Stomach (tissue), 8 donors: ENCODE measurements at regions not wholly inside any gene's neighbourhood (a gene's known extent, or its start where the extent isn't known, plus 50 kb on each side); places are given as distances from the start of the nearest gene placed in this dataset.
A peak's percentile ranks its signal among the peaks of the same experiment; 100 is the strongest.

ENCODE experiments used
- DNase-seq, 2 donors: peaks; one replicate each; pipeline versions ENCODE4 v3.0.0 to v3.0.0-alpha.2; 2013 to 2019
- H3K27ac ChIP-seq, 5 donors: fragments of 200-600 bp in 4 of 5; sonication (generic) in 4 of 5; one replicate each; pipeline ENCODE4 v1.5.1; 2013 to 2019; ENCODE audit warnings: mild to moderate bottlenecking in 1 of 5, moderate library complexity in 1 of 5
- H3K27me3 ChIP-seq, 3 donors: fragments of 200-600 bp; sonication (generic); one replicate each; pipeline ENCODE4 v1.5.1; 2017 to 2019; ENCODE audit warnings: mixed run types in 1 of 3
- H3K36me3 ChIP-seq, 4 donors: fragments of 200-600 bp; sonication (generic); 1 replicate in 3 of 4; 2 replicates in 1 of 4; pipeline ENCODE4 v1.5.1; 2016 to 2019
- H3K4me1 ChIP-seq, 4 donors: fragments of 200-600 bp; sonication (generic); one replicate each; pipeline ENCODE4 v1.5.1; 2016 to 2019
- H3K4me3 ChIP-seq, 4 donors: fragments of 200-600 bp; sonication (generic) in 3 of 4; one replicate each; pipeline ENCODE4 v1.5.1; 2016 to 2019; ENCODE audit warnings: mild to moderate bottlenecking in 1 of 4
- H3K9me3 ChIP-seq, 4 donors: fragments of 200-600 bp; sonication (generic); one replicate each; pipeline ENCODE4 v1.5.1; 2016 to 2019
- CTCF ChIP-seq, 7 experiments: fragments of 450-650 bp in 4 of 7; fragments of 200-600 bp in 3 of 7; sonication (generic) in 3 of 7; IDR thresholded peaks; one replicate each; pipeline ENCODE4 v1.5.1; 2016 to 2019; ENCODE audit warnings: antibody characterized with exemption in 7 of 7, control low read depth in 2 of 7, mild to moderate bottlenecking in 1 of 7
- EP300 ChIP-seq: sonication (generic); formaldehyde crosslinking; IDR thresholded peaks from one replicate; pipeline ENCODE4 v1.6.1; 2017; ENCODE audit warnings: antibody characterized with exemption
- POLR2A ChIP-seq, 4 donors: fragments of 450-650 bp; IDR thresholded peaks; one replicate each; pipeline ENCODE4 v1.6.1; 2016; ENCODE audit warnings: antibody characterized with exemption in 4 of 4, control low read depth in 2 of 4, mild to moderate bottlenecking in 1 of 4, moderate library complexity in 1 of 4
- POLR2AphosphoS5 ChIP-seq, 3 donors: sonication (generic); formaldehyde crosslinking; IDR thresholded peaks; one replicate each; pipeline ENCODE4 v1.6.1; 2016; ENCODE audit warnings: antibody characterized with exemption in 3 of 3
- WGBS, 5 donors: extraction: QIAGEN DNeasy Blood & Tissue Kit in 3 of 5; methylation state at CpG; one replicate each; pipeline versions ENCODE4 v1.1.5 to v1.1.7; 2013 to 2018; 5-methylcytosine and 5-hydroxymethylcytosine counted together
- intact Hi-C: fragments of 100-400 bp; cut with DNase I; formaldehyde crosslinking; loops from one replicate; pipeline ENCODE4 v1.15.1; 2023; ENCODE audit warnings: low total_unique reads
- donor health status: healthy with polysubstance abuse.
- donor health status: Bipolar disorder and iron deficiency.
- donor health status: healthy.

GRCh38 chr6:146989860-146990259 lies 214.4 kb upstream of the STXBP5 start:
- Histone ChIP-seq H3K9me3 (peaks cover 0 to 4% (median 0%) of the 10 kb centered on the region in 4 donors), H3K27ac (no peak overlapping the region), H3K27me3 (no peaks in the 10 kb centered on the region), H3K36me3 (no peaks in the 10 kb centered on the region), H3K4me1 (no peaks in the 10 kb centered on the region), H3K4me3 (no peak overlapping the region)
- 83 to 92% (median 89%) methylated on average over 4 of the region's 4 CpGs for WGBS, 5 donors
- TF ChIP-seq CTCF (IDR thresholded peaks at IDR 0.05) (no peak), EP300 (no peak), POLR2AphosphoS5 (IDR thresholded peaks at IDR 0.05) (no peak), POLR2A (IDR thresholded peaks at IDR 0.05) (no peak)
- intact Hi-C loops: no loop called here
- no peak for DNase-seq

GRCh38 chr6:146990284-146990683 lies 213.9 kb upstream of the STXBP5 start:
- H3K4me1 ChIP-seq: no peaks in the 10 kb centered on the region
- WGBS, 5 donors: 52 to 68% (median 59%) methylated on average over 2 of the region's 2 CpGs
- H3K4me3 ChIP-seq: no peak overlapping the region
- intact Hi-C loops: no loop called here
- no peak for DNase-seq
- no peaks in the 10 kb centered on the region for H3K27me3 ChIP-seq
- TF ChIP-seq CTCF (IDR thresholded peaks at IDR 0.05): no peak
- TF ChIP-seq EP300: no peak
- TF ChIP-seq POLR2A (IDR thresholded peaks at IDR 0.05): no peak
- TF ChIP-seq POLR2AphosphoS5 (IDR thresholded peaks at IDR 0.05): no peak
- no peak overlapping the region for H3K27ac ChIP-seq
- peaks cover 0 to 4% (median 0%) of the 10 kb centered on the region in 4 donors for H3K9me3 ChIP-seq
- H3K36me3 ChIP-seq: no peaks in the 10 kb centered on the region

GRCh38 chr6:146990821-146991798 lies 213.1 kb upstream of the STXBP5 start:
- intact Hi-C loops: no loop called here
- DNase-seq: peak in 1 of 2 donors; percentile 6
- TF ChIP-seq POLR2AphosphoS5 (IDR thresholded peaks at IDR 0.05) (no peak), CTCF (IDR thresholded peaks at IDR 0.05) (no peak), POLR2A (IDR thresholded peaks at IDR 0.05) (no peak)
- Histone ChIP-seq H3K4me3 (no peak overlapping the region), H3K27me3 (no peaks in the 10 kb centered on the region), H3K36me3 (no peaks in the 10 kb centered on the region), H3K4me1 (no peaks in the 10 kb centered on the region), H3K9me3 (peaks cover 0 to 4% (median 0%) of the 10 kb centered on the region in 4 donors), H3K27ac (no peak overlapping the region)
- WGBS, 5 donors: 73 to 85% (median 82%) methylated on average over 11 of the region's 11 CpGs

GRCh38 chr6:146997062-146997461 lies 207.2 kb upstream of the STXBP5 start:
- H3K4me3 ChIP-seq: no peak overlapping the region
- no peak for DNase-seq
- H3K27me3 ChIP-seq: no peaks in the 10 kb centered on the region
- peaks cover 0 to 9% (median 4%) of the 10 kb centered on the region in 4 donors for H3K4me1 ChIP-seq
- H3K36me3 ChIP-seq: no peaks in the 10 kb centered on the region
- H3K9me3 ChIP-seq: no peaks in the 10 kb centered on the region
- no peak for TF ChIP-seq POLR2A (IDR thresholded peaks at IDR 0.05)
- no peak for TF ChIP-seq EP300
- no peak for TF ChIP-seq POLR2AphosphoS5 (IDR thresholded peaks at IDR 0.05)
- no peak for TF ChIP-seq CTCF (IDR thresholded peaks at IDR 0.05)
- intact Hi-C loops: no loop called here
- no peak overlapping the region for H3K27ac ChIP-seq
- WGBS, 5 donors: 87 to 100% (median 94%) methylated on average over 1 of the region's 1 CpG
